H1 (cell line): ENCODE measurements at regions not wholly inside any gene's neighbourhood (a gene's known extent, or its start where the extent isn't known, plus 50 kb on each side); places are given as distances from the start of the nearest gene placed in this dataset.

Experiments used
- ASH2L ChIP-seq: fragments of 200-600, 300-600 bp; sonication (generic); IDR thresholded peaks from one replicate; pipeline ENCODE4 v1.7.1; 2017; ENCODE audit warnings: low read length
- ATF2 ChIP-seq: IDR thresholded peaks from 2 replicates; pipeline ENCODE4 v1.6.1; 2012; ENCODE audit warnings: low read length, inconsistent platforms
- RFX5 ChIP-seq: IDR thresholded peaks from 2 replicates; pipeline ENCODE4 v1.6.1; 2011; ENCODE audit warnings: low read depth, low read length, improper control_type of control experiment, borderline replicate concordance
- SIX5 ChIP-seq: IDR thresholded peaks from 2 replicates; pipeline ENCODE4 v1.6.1; 2011; ENCODE audit warnings: mild to moderate bottlenecking, low read depth, low read length

GRCh38 chr1:82786883-82787282 lies 986.1 kb downstream of the ADGRL2 start (continued):
- TF ChIP-seq SIX5 (no peak), ATF2 (no peak), ASH2L (no peak), RFX5 (no peak)
